ENCODE measurements at regions not wholly inside any gene's neighbourhood (a gene's known extent, or its start where the extent isn't known, plus 50 kb on each side); places are given as distances from the start of the nearest gene placed in this dataset.

GRCh38 chr13:56352901-56353300, 787.8 kb upstream of the PRR20A start:
- TF ChIP-seq CTCF (IDR thresholded peaks at IDR 0.05) (no peak), GABPB1 (CRISPR knock-in tag; IDR thresholded peaks at IDR 0.05) (no peak), FOXJ3 (CRISPR knock-in tag; IDR thresholded peaks at IDR 0.05; ENCODE audit: borderline replicate concordance) (no peak), MLX (CRISPR knock-in tag; IDR thresholded peaks at IDR 0.05) (no peak), NR3C1 (CRISPR knock-in tag; conservative IDR thresholded peaks at IDR 0.05; ENCODE audit: low read depth) (no peak), MAX (CRISPR knock-in tag; IDR thresholded peaks at IDR 0.05) (no peak), USF2 (CRISPR knock-in tag; IDR thresholded peaks at IDR 0.05) (no peak), USF1 (CRISPR knock-in tag; IDR thresholded peaks at IDR 0.05) (no peak), ZNF263 (CRISPR knock-in tag; IDR thresholded peaks at IDR 0.05; ENCODE audit: low read depth) (no peak), KAT7 (CRISPR knock-in tag; IDR thresholded peaks at IDR 0.05; ENCODE audit: borderline replicate concordance) (no peak), SP1 (CRISPR knock-in tag; conservative IDR thresholded peaks at IDR 0.05) (no peak), ESRRA (CRISPR knock-in tag; IDR thresholded peaks at IDR 0.05; ENCODE audit: borderline replicate concordance) (no peak)
